ENCODE measurements at regions not wholly inside any gene's neighbourhood (a gene's known extent, or its start where the extent isn't known, plus 50 kb on each side); places are given as distances from the start of the nearest gene placed in this dataset.

- Histone ChIP-seq H3K4me3 (ENCODE audit: low read length) (no peak overlapping the region), H3K9me2 (ENCODE audit: insufficient read depth, low read length) (no peaks in the 10 kb centered on the region), H3F3A (ENCODE audit: insufficient read depth, low read length, poor library complexity, severe bottlenecking) (peaks cover 3% of the 10 kb centered on the region), H3K27ac (ENCODE audit: low read length) (no peak overlapping the region), H3K79me2 (replicated peaks; ENCODE audit: insufficient read depth, low read length) (no peaks in the 10 kb centered on the region), H3K4me2 (ENCODE audit: low read length) (no peak overlapping the region), H3K9ac (ENCODE audit: low read length) (no peak overlapping the region), H3K9me3 (ENCODE audit: low read length) (peaks cover 3% of the 10 kb centered on the region), H4K20me1 (ENCODE audit: insufficient read depth) (no peaks in the 10 kb centered on the region), H3K36me3 (ENCODE audit: insufficient read depth, low read length) (no peaks in the 10 kb centered on the region), H3K27me3 (ENCODE audit: insufficient read depth, low read depth, low read length) (no peaks in the 10 kb centered on the region), H2AFZ (ENCODE audit: low read depth, low read length) (no peak overlapping the region)
- TF ChIP-seq MXI1 (conservative IDR thresholded peaks at IDR 0.05; ENCODE audit: poor library complexity, severe bottlenecking) (no peak), RAD21 (conservative IDR thresholded peaks at IDR 0.05) (no peak), EZH2 (IDR thresholded peaks at IDR 0.05; ENCODE audit: borderline replicate concordance, insufficient read depth, low read length, poor library complexity, severe bottlenecking) (no peak), EP300 (conservative IDR thresholded peaks at IDR 0.05; ENCODE audit: poor library complexity, severe bottlenecking) (no peak), TAF1 (IDR thresholded peaks at IDR 0.05; ENCODE audit: low read depth) (no peak), CTCF (IDR thresholded peaks at IDR 0.05; ENCODE audit: poor library complexity, severe bottlenecking) (no peak), SMC3 (conservative IDR thresholded peaks at IDR 0.05; ENCODE audit: poor library complexity) (no peak), POLR2AphosphoS5 (IDR thresholded peaks at IDR 0.05) (no peak), REST (IDR thresholded peaks at IDR 0.05; ENCODE audit: borderline replicate concordance) (no peak)
Observed at GRCh38 chr12:127629066-127629820, 637.7 kb upstream of the TMEM132C start.

GRCh38 chr12:127632461-127632860 is 634.5 kb upstream of the TMEM132C start:
- Histone ChIP-seq H3K9me3 (ENCODE audit: low read length) (peaks cover 3% of the 10 kb centered on the region), H3K27me3 (ENCODE audit: insufficient read depth, low read depth, low read length) (no peaks in the 10 kb centered on the region), H3K79me2 (replicated peaks; ENCODE audit: insufficient read depth, low read length) (no peaks in the 10 kb centered on the region), H4K20me1 (ENCODE audit: insufficient read depth) (no peaks in the 10 kb centered on the region), H3K9ac (ENCODE audit: low read length) (no peak overlapping the region), H3F3A (ENCODE audit: insufficient read depth, low read length, poor library complexity, severe bottlenecking) (no peaks in the 10 kb centered on the region), H3K9me2 (ENCODE audit: insufficient read depth, low read length) (no peaks in the 10 kb centered on the region), H3K27ac (ENCODE audit: low read length) (no peak overlapping the region), H3K4me2 (ENCODE audit: low read length) (no peak overlapping the region), H2AFZ (ENCODE audit: low read depth, low read length) (no peak overlapping the region), H3K4me3 (ENCODE audit: low read length) (no peak overlapping the region), H3K36me3 (ENCODE audit: insufficient read depth, low read length) (no peaks in the 10 kb centered on the region)
- no peak for TF ChIP-seq EZH2 (IDR thresholded peaks at IDR 0.05; ENCODE audit: borderline replicate concordance, insufficient read depth, low read length, poor library complexity, severe bottlenecking)
- no peak for TF ChIP-seq CTCF (IDR thresholded peaks at IDR 0.05; ENCODE audit: poor library complexity, severe bottlenecking)
- TF ChIP-seq REST (IDR thresholded peaks at IDR 0.05; ENCODE audit: borderline replicate concordance) = peak; percentile 22
